Left colon (tissue), 2 donors: ENCODE measurements at regions not wholly inside any gene's neighbourhood (a gene's known extent, or its start where the extent isn't known, plus 50 kb on each side); places are given as distances from the start of the nearest gene placed in this dataset.

Source experiments
- ATAC-seq: fragments of 200-7000 bp; cut with Tn5 transposase; one replicate; pipeline ENCODE4 v1.9.1; 2020; ENCODE audit warnings: mild to moderate bottlenecking, moderate library complexity
- DNase-seq, 2 donors: peaks; one replicate each; pipeline ENCODE4 v3.0.0-alpha.2; 2020
- intact Hi-C, 2 donors: fragments of 100-400 bp; cut with DNase I in 1 of 2; cut with micrococcal nuclease in 1 of 2; formaldehyde crosslinking; loops; one replicate each; pipeline versions ENCODE4 v1.11.2 to v1.14.0; 2022; cut with DNase I, micrococcal nuclease
- donor health status: DM: no; HTN: no; CAD: no.
- donor health status: DM: yes; HTN: yes; CAD: no.

GRCh38 chr20:54321352-54322087 is 113.6 kb downstream of the PFDN4 start:
- no peak for DNase-seq
- intact Hi-C loops: no loop called here
- ATAC-seq: no peak

DNA sequence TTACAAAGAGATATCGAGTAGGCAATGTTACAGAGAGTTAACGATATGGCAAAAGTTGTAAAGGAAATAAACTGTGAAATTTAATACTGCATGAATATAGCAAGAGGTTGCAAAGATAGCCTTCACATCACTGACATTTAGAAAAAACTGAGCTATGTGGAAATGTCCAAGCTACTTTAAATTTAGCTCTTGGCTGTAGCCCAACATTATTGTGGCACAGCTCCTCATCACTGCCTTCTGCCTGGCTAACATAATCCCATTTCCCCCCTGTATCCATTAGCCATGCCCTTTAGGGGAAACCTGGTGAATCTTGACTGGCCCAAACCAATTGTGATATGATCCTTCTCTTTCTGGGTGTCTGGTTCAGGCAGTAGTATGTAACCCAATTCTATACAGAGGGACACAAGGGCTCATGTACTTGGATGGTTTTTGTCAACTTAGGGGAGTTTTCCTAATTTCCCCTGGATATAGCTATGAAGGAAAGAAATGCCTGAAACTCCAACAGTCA is 115.4 kb downstream of the PFDN4 start:
- DNase-seq (no peak), ATAC-seq (no peak)
- intact Hi-C loops: no loop called here

DNA sequence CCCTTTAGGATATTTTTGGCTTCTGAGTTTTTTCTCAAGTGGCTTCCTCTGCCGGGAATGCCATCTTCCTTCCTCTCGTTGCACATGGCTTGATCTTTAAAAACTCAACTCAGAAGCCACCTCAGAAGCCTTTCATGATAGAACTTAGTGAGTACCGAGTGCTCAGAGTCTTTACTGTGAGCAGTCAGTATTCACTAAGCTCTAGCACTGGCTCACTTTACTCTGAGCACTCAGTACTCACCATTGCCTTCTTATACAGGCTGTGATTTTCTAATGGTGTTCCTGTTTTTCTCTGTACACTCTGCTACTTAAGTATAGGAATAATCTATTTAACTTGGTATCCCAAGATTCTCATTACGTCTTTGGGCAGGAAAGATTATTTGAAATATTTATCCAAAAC is 116.2 kb downstream of the PFDN4 start:
- intact Hi-C loops: no loop called here
- ATAC-seq: no peak
- DNase-seq: no peak

- no peak for DNase-seq
- ATAC-seq: no peak
- intact Hi-C loops: no loop called here
These were observed 116.9 kb downstream of the PFDN4 start for GRCh38 chr20:54324652-54325285.

DNA sequence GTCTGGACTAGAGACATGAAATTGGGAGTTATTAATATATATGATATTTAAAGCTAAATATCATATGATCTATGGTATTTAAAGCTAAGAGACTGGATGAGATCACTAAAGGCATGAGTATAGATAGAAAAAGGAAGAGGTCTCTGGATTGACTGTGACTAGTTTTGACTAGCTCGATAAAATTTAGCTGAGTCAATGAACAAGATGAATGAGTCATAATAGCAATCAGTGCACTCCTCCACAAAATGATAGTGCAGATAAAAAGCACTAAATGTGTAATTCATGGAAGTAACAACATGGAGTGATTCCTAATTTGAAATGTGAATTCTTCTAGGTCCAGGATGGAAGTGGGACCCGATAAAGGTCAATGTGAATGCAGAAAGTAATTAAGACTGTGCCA is 127.4 kb downstream of the PFDN4 start:
- intact Hi-C loops: no loop called here
- DNase-seq (no peak), ATAC-seq (no peak)

GRCh38 chr20:54337144-54337543 is 129.3 kb downstream of the PFDN4 start:
- DNase-seq (no peak), ATAC-seq (no peak)
- intact Hi-C loops: no loop called here

GRCh38 chr20:54339093-54339492 is 131.2 kb downstream of the PFDN4 start:
- DNase-seq: no peak
- ATAC-seq: no peak

DNA sequence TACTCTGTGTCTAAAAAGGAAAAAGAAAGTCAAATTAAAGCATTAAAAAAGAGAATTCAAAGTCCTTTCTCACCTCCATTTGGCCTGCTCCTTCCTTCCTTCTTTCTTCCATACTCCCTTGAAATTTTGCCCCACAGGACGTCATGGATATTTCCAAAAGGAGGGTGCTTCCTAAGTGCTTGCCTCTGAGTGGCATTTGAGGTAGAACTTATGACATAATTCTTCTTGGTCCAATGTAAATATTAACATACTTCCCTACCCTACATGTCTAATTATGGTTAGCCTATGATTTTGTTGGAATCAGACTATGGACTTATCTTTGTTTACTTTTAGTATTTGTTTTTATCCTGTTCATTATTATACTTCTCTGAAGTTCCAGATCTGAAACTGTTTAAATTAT is 132.3 kb downstream of the PFDN4 start:
- DNase-seq (no peak), ATAC-seq (peak; percentile 84)
- intact Hi-C loops: no loop called here

More at GRCh38 chr20:54339093-54339492, 131.2 kb downstream of the PFDN4 start:
- intact Hi-C loops: no loop called here

DNA sequence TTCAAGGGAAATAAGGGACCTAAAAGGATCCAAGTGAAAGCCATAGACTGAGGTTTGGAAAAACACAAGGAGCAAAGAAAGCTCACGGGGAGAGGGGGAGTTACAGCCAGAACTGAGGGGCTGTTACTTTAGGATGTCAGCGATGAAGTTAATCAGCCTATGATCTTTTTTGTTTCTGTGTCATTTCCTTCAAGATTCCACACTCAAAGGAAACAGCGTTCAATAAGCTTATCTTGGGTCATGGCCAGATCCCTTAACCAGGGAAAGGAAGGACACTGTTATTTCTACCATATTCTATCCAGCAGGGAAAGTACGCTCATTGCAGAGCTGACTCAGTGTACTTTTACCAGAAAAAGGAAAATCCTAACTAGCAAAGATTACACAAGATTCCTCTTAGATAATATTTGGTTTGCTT is 132.8 kb downstream of the PFDN4 start:
- intact Hi-C loops: no loop called here
- ATAC-seq (peak; percentile 30), DNase-seq (no peak)

- ATAC-seq (no peak), DNase-seq (no peak)
These were observed 133.0 kb upstream of the DOK5 start for GRCh38 chr20:54342258-54342920.

DNA sequence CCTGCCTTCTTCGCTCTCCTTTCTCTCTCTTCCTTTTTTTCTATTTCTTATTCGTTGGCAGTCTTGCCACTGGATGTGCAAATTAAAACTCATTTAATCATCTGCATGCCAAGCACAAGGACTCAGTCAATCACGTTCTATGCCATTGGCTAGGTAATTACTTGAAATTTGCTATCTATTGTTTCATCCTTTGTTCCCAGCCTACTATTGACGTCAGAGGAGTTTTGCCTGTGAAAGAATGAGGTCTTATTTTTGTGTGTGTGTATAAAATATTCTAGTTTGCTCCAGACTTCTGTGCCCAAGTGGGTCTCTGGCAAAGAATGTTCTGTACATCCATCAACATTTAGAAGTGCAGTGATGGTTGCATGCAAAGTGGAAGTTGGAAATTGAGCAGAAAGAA is 132.3 kb upstream of the DOK5 start:
- DNase-seq: no peak
- intact Hi-C loops: no loop called here

More at GRCh38 chr20:54342258-54342920, 133.0 kb upstream of the DOK5 start:
- intact Hi-C loops: no loop called here

DNA sequence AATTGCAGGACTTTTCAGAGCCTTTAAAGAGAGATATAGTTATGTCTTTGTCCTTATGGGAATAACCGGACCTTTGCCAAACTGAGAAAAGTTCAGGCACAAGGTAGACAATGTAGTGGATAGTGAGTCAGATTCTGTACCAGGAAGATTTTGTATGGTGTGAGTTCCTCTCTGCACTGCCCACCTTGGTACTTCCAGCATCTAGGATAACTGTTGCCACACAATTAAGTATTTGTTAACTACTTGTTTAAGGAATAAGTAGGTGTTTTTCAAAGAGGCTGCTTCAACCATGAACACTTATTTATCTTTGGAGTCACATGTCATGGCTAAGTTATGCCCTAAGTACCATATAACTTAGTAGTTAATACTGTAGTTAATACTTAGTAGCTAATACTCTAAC is 131.8 kb upstream of the DOK5 start:
- intact Hi-C loops: no loop called here
- ATAC-seq (no peak), DNase-seq (no peak)

More for the DNA sequence above, 132.3 kb upstream of the DOK5 start:
- no peak for ATAC-seq

GRCh38 chr20:54344832-54345231 is 130.6 kb upstream of the DOK5 start:
- DNase-seq (no peak), ATAC-seq (no peak)
- intact Hi-C loops: no loop called here

DNA sequence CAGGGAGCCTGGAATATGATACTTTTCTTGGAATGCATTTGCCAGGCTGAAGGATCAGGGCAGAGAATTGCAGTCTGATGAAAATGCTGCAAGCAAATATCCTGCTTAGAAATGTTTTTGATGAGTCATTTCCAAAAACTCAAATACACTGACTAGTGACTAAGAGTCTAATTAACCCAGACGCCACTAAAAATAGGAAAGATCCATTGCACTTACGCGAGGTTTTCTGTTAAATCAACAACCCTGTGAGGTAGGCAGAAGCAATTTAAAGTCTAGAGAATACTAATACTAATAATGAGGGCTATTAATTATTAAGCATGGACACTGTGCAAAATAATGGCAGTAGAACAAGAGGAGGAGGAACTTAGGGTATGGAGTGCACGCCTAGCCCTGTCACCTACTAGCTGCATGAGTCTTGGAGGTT is 130.1 kb upstream of the DOK5 start:
- intact Hi-C loops: no loop called here

GRCh38 chr20:54345821-54346220 is 129.6 kb upstream of the DOK5 start:
- no peak for DNase-seq
- intact Hi-C loops: no loop called here
- ATAC-seq: no peak

More for the DNA sequence above, 130.1 kb upstream of the DOK5 start:
- DNase-seq: no peak
- no peak for ATAC-seq

- DNase-seq: no peak
- intact Hi-C loops: no loop called here
- ATAC-seq: no peak
These were observed 129.1 kb upstream of the DOK5 start for GRCh38 chr20:54346276-54346675.

- ATAC-seq (no peak), DNase-seq (no peak)
- intact Hi-C loops: no loop called here
These were observed 128.1 kb upstream of the DOK5 start for GRCh38 chr20:54347166-54347833.

DNA sequence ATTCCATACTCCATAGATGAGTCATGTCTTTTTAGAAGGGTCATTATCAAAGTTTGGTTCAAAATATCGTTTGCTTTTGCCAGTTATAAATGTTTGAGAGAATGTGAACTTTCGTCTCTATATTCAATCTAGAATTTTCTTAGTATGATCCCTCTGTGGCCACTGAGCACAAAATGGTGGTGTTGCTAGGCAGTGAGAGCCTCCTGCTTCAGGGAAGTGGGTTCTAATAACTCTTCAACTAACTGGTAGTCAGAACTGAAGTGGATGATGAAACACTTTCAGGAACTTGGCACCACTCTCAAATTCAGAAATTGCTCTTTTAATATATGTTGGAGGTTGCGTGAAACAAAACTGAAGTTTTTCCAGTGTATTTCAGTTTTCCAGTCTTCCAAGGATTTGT is 125.0 kb upstream of the DOK5 start:
- ATAC-seq (no peak), DNase-seq (no peak)
- intact Hi-C loops: no loop called here

- ATAC-seq (no peak), DNase-seq (no peak)
- intact Hi-C loops: no loop called here
These were observed 123.8 kb upstream of the DOK5 start for GRCh38 chr20:54351371-54352136.
